ENCODE measurements at regions not wholly inside any gene's neighbourhood (a gene's known extent, or its start where the extent isn't known, plus 50 kb on each side); places are given as distances from the start of the nearest gene placed in this dataset.

DNA sequence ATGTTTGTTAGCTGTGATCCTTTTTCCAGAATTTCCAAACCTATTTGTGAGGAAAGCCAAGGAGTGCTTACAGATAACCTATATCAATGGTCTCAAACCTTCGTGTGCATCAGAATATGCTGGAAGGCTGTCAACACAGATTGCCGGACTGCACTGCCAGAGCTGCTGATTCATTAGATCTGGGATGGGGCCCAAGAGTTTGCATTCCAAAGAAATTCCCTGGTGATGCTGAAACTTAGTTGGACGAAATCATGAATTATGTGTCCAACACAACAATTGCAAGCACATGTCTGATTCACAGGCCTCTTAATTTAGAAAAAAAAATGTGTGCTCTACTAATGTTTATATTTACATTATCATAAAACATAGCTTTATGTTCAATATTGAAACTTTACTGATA, 544.0 kb upstream of the AMOT start (continued):
- TF ChIP-seq, protein P1, sequence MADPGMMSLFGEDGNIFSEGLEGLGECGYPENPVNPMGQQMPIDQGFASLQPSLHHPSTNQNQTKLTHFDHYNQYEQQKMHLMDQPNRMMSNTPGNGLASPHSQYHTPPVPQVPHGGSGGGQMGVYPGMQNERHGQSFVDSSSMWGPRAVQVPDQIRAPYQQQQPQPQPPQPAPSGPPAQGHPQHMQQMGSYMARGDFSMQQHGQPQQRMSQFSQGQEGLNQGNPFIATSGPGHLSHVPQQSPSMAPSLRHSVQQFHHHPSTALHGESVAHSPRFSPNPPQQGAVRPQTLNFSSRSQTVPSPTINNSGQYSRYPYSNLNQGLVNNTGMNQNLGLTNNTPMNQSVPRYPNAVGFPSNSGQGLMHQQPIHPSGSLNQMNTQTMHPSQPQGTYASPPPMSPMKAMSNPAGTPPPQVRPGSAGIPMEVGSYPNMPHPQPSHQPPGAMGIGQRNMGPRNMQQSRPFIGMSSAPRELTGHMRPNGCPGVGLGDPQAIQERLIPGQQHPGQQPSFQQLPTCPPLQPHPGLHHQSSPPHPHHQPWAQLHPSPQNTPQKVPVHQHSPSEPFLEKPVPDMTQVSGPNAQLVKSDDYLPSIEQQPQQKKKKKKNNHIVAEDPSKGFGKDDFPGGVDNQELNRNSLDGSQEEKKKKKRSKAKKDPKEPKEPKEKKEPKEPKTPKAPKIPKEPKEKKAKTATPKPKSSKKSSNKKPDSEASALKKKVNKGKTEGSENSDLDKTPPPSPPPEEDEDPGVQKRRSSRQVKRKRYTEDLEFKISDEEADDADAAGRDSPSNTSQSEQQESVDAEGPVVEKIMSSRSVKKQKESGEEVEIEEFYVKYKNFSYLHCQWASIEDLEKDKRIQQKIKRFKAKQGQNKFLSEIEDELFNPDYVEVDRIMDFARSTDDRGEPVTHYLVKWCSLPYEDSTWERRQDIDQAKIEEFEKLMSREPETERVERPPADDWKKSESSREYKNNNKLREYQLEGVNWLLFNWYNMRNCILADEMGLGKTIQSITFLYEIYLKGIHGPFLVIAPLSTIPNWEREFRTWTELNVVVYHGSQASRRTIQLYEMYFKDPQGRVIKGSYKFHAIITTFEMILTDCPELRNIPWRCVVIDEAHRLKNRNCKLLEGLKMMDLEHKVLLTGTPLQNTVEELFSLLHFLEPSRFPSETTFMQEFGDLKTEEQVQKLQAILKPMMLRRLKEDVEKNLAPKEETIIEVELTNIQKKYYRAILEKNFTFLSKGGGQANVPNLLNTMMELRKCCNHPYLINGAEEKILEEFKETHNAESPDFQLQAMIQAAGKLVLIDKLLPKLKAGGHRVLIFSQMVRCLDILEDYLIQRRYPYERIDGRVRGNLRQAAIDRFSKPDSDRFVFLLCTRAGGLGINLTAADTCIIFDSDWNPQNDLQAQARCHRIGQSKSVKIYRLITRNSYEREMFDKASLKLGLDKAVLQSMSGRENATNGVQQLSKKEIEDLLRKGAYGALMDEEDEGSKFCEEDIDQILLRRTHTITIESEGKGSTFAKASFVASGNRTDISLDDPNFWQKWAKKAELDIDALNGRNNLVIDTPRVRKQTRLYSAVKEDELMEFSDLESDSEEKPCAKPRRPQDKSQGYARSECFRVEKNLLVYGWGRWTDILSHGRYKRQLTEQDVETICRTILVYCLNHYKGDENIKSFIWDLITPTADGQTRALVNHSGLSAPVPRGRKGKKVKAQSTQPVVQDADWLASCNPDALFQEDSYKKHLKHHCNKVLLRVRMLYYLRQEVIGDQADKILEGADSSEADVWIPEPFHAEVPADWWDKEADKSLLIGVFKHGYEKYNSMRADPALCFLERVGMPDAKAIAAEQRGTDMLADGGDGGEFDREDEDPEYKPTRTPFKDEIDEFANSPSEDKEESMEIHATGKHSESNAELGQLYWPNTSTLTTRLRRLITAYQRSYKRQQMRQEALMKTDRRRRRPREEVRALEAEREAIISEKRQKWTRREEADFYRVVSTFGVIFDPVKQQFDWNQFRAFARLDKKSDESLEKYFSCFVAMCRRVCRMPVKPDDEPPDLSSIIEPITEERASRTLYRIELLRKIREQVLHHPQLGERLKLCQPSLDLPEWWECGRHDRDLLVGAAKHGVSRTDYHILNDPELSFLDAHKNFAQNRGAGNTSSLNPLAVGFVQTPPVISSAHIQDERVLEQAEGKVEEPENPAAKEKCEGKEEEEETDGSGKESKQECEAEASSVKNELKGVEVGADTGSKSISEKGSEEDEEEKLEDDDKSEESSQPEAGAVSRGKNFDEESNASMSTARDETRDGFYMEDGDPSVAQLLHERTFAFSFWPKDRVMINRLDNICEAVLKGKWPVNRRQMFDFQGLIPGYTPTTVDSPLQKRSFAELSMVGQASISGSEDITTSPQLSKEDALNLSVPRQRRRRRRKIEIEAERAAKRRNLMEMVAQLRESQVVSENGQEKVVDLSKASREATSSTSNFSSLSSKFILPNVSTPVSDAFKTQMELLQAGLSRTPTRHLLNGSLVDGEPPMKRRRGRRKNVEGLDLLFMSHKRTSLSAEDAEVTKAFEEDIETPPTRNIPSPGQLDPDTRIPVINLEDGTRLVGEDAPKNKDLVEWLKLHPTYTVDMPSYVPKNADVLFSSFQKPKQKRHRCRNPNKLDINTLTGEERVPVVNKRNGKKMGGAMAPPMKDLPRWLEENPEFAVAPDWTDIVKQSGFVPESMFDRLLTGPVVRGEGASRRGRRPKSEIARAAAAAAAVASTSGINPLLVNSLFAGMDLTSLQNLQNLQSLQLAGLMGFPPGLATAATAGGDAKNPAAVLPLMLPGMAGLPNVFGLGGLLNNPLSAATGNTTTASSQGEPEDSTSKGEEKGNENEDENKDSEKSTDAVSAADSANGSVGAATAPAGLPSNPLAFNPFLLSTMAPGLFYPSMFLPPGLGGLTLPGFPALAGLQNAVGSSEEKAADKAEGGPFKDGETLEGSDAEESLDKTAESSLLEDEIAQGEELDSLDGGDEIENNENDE (IDR thresholded peaks at IDR 0.05; ENCODE audit: insufficient replicate concordance, low read length): no peak
- TF ChIP-seq MAFK (IDR thresholded peaks at IDR 0.05; ENCODE audit: low read depth, low read length): no peak
